ENCODE measurements at regions not wholly inside any gene's neighbourhood (a gene's known extent, or its start where the extent isn't known, plus 50 kb on each side); places are given as distances from the start of the nearest gene placed in this dataset.

DNA sequence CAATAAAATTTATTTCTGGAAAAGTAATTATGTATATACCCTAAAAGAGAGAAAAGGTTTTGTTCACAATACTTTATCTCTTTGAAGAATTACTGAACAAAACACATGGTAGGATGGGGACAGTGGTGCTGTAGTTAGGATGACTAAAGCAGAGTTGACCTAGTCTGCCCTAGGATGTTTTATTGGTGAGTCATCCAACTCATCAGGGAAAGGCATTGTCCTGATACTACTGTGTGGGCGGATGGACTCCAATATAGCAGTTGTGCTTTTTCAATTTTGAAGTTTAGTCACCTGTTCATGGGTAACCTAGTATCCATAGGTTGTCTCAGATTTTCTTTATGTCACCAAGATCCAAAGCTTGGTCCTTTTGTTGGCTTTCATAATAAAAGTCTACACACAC lies 53.3 kb upstream of the EYS start:
- intact Hi-C loops (cut with DNase I) = no loop called here
- Histone ChIP-seq H3K4me3 (no peak overlapping the region), H3K27ac (no peak overlapping the region), H3K9me3 (no peaks in the 10 kb centered on the region), H3K27me3 (replicated peaks; ENCODE audit: insufficient read depth) (no peaks in the 10 kb centered on the region), H3K4me1 (replicated peaks) (no peaks in the 10 kb centered on the region), H3K36me3 (no peaks in the 10 kb centered on the region)
- TF ChIP-seq CTCF (IDR thresholded peaks at IDR 0.05) (no peak), POLR2AphosphoS5 (IDR thresholded peaks at IDR 0.05) (no peak), POLR2A (IDR thresholded peaks at IDR 0.05) (no peak)
- 100% methylated on average over 1 of the region's 1 CpG for WGBS
- no peak for DNase-seq (ENCODE audit: low spot score)

Small RNA genes in the stretch of these regions (small RNA-seq; reads per million reads assigned to genes)
- gene RF00019 = 0 reads per million in 2 donors
- gene RF00571 = 0 reads per million in 2 donors
- gene RNA5SP208 = 0.56 to 2.9 reads per million in 2 donors
- 0 reads per million in 2 donors for gene RNU6-280P
- gene RNU7-66P = 0 reads per million in 2 donors

All from prostate gland (tissue), 2 donors.